NB4 (cell line): ENCODE measurements at regions not wholly inside any gene's neighbourhood (a gene's known extent, or its start where the extent isn't known, plus 50 kb on each side); places are given as distances from the start of the nearest gene placed in this dataset.

ENCODE experiments used
- DNase-seq: peaks from one replicate; pipeline ENCODE4 v3.0.0; 2010; ENCODE audit warnings: low read depth
- H3K4me3 ChIP-seq: one replicate; pipeline ENCODE4 v1.5.1; 2011; ENCODE audit warnings: mild to moderate bottlenecking, low read depth, low read length, moderate library complexity
- CTCF ChIP-seq: IDR thresholded peaks from one replicate; pipeline ENCODE4 v1.5.1; 2012; ENCODE audit warnings: low read depth, low read length
- MYC ChIP-seq: IDR thresholded peaks from 2 replicates; pipeline ENCODE4 v1.6.1; 2011; ENCODE audit warnings: low read depth, low read length
- POLR2A ChIP-seq: IDR thresholded peaks from 2 replicates; pipeline ENCODE4 v1.6.1; 2011; ENCODE audit warnings: mild to moderate bottlenecking; ENCODE audit not compliant: insufficient read length; ENCODE audit errors: extremely low read depth
- TF ChIP-seq, protein P1 (sequence below): IDR thresholded peaks from 2 replicates; pipeline ENCODE4 v1.6.1; 2011; ENCODE audit warnings: low read depth, low read length

- TF ChIP-seq MYC: no peak
- TF ChIP-seq, protein P1, sequence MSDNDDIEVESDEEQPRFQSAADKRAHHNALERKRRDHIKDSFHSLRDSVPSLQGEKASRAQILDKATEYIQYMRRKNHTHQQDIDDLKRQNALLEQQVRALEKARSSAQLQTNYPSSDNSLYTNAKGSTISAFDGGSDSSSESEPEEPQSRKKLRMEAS: no peak
- no peak for TF ChIP-seq POLR2A
- no peak for TF ChIP-seq CTCF
- H3K4me3 ChIP-seq: no peak overlapping the region
- no peak for DNase-seq
These were observed 1115.0 kb downstream of the CDH18 start for GRCh38 chr5:18872978-18873377.

DNA sequence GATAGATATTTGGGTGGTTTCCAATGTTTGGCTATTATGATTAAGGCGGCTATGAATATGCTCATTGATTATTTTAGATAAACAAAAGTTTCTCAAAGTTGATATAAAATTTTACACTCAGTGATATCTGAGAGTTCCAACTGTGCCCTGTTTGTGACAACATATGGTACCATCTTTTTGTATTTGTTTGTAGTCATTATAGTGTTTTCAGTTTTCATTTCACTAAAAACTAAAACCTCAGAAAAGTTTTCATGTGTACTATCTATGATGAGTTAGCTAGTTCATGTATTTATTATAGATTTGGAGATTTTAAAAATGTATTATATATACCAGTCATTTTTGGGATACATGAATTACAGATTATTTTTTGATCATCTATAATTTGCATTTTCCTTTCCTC, 1111.4 kb downstream of the CDH18 start:
- no peak overlapping the region for H3K4me3 ChIP-seq
- DNase-seq: no peak
- no peak for TF ChIP-seq POLR2A
- TF ChIP-seq, protein P1: no peak
- no peak for TF ChIP-seq CTCF
- TF ChIP-seq MYC: no peak

GRCh38 chr5:18881615-18882014, 1106.4 kb downstream of the CDH18 start:
- no peak overlapping the region for H3K4me3 ChIP-seq
- DNase-seq: no peak
- no peak for TF ChIP-seq POLR2A
- no peak for TF ChIP-seq MYC
- TF ChIP-seq, protein P1: no peak
- no peak for TF ChIP-seq CTCF

DNA sequence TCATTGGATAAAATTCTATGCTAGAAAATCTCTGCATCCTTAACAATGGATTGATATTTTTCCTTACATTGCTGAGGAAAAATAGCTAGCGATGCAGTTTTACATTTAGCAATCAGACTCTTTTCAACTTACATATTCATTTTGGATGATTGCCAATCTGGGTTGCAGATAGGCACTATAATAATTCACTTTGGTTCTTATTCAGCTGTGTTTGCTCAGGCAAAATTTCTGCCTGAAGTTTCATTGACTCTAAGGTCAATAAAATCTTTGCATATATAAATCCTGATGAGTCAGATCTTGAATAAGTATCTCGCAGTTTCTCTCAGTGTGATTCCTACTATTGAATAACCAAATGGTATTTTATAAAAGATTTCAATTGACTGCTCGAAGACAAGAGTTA, 1105.8 kb downstream of the CDH18 start:
- TF ChIP-seq POLR2A (no peak), MYC (no peak), CTCF (no peak)
- TF ChIP-seq, protein P1: no peak
- no peak for DNase-seq
- H3K4me3 ChIP-seq: no peak overlapping the region

DNA sequence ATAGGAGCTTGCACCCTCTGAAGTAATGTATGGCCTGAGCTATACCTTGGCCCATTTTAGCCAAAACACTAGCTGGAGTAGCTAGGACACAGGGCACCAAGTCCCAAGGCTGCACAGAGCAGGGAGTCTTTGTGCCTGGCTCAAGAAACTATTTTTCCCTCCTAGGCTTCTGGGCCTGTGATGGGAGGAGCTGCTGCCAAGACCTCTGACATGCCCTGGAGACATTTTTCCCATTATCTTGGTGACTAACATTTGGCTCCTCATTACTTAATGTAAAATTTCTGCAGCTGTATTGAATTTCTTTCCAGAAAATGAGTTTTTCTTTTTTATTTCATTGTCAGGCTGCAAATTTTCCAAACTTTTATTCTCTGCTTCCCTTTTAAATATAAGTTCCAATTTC, 1099.2 kb downstream of the CDH18 start:
- no peak for DNase-seq
- no peak for TF ChIP-seq POLR2A
- TF ChIP-seq, protein P1: no peak
- no peak for TF ChIP-seq CTCF
- H3K4me3 ChIP-seq: no peak overlapping the region

DNA sequence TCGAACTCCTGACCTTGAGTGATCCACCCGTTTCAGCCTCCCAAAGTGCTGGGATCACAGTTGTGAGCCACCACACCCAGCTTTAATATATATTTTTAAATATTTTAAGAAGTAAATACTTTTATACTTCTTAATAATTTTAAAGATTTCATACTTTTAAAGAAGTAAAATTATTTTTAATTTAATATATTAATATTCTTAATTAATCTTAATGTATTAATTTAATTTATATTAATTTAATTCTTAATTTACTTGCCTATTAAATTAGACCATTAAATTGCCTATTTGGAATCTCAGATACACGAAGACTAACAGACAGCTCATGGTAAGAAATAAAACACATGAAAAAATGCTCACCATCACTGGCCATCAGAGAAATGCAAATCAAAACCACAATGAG, 1087.4 kb downstream of the CDH18 start:
- TF ChIP-seq, protein P1: no peak
- TF ChIP-seq MYC (no peak), POLR2A (no peak), CTCF (no peak)
- no peak for DNase-seq
- no peak overlapping the region for H3K4me3 ChIP-seq
